ENCODE measurements at regions not wholly inside any gene's neighbourhood (a gene's known extent, or its start where the extent isn't known, plus 50 kb on each side); places are given as distances from the start of the nearest gene placed in this dataset.

- Mint-ChIP-seq H3K4me1 (peaks cover 19% of the 10 kb centered on the region), H3K27me3 (ENCODE audit: insufficient read depth, low read depth) (peaks cover 17% of the 10 kb centered on the region), H3K27ac (no peak overlapping the region), H3K36me3 (no peaks in the 10 kb centered on the region), H3K9me3 (no peaks in the 10 kb centered on the region), H3K4me3 (no peak overlapping the region)
- Histone ChIP-seq H3K36me3 (no peaks in the 10 kb centered on the region), H3K9ac (no peak overlapping the region), H3K79me2 (ENCODE audit: low read depth) (no peaks in the 10 kb centered on the region), H3K4me1 (peaks cover 10% of the 10 kb centered on the region), H3K27me3 (no peaks in the 10 kb centered on the region), H4K20me1 (ENCODE audit: low read depth) (no peaks in the 10 kb centered on the region), H3K27ac (no peak overlapping the region), H3K4me3 (no peak overlapping the region), H3F3A (ENCODE audit: low read depth) (no peaks in the 10 kb centered on the region), H3K4me2 (no peak overlapping the region), H2AFZ (replicated peaks) (no peak overlapping the region), H3K9me3 (ENCODE audit: low read depth) (no peaks in the 10 kb centered on the region)
- no peak for DNase-seq (ENCODE audit: low spot score)
- TF ChIP-seq EZH2phosphoT487 (IDR thresholded peaks at IDR 0.05) (no peak), CTCF (IDR thresholded peaks at IDR 0.05) (no peak), EZH2 (IDR thresholded peaks at IDR 0.05) (no peak)
Measured at GRCh38 chr10:110402077-110402416, 95.7 kb upstream of the DUSP5 start.

GRCh38 chr10:110403593-110403992 is 94.1 kb upstream of the DUSP5 start:
- TF ChIP-seq CTCF (IDR thresholded peaks at IDR 0.05) (no peak), EZH2phosphoT487 (IDR thresholded peaks at IDR 0.05) (no peak)
- H3K4me1 ChIP-seq = peaks cover 3% of the 10 kb centered on the region

GRCh38 chr10:110404413-110404812 is 93.3 kb upstream of the DUSP5 start:
- Histone ChIP-seq H3K79me2 (ENCODE audit: low read depth) (no peaks in the 10 kb centered on the region), H3K36me3 (no peaks in the 10 kb centered on the region), H4K20me1 (ENCODE audit: low read depth) (no peaks in the 10 kb centered on the region), H3K9ac (no peak overlapping the region), H3K9me3 (ENCODE audit: low read depth) (no peaks in the 10 kb centered on the region), H3K4me1 (no peaks in the 10 kb centered on the region), H3K27ac (no peak overlapping the region), H3F3A (ENCODE audit: low read depth) (no peaks in the 10 kb centered on the region), H3K4me3 (no peak overlapping the region), H2AFZ (replicated peaks) (no peak overlapping the region), H3K4me2 (no peak overlapping the region), H3K27me3 (no peaks in the 10 kb centered on the region)
- no peak overlapping the region for H3K4me3 Mint-ChIP-seq
- H3K9me3 Mint-ChIP-seq = no peaks in the 10 kb centered on the region
- DNase-seq (ENCODE audit: low spot score) = no peak
- no peak for TF ChIP-seq EZH2phosphoT487 (IDR thresholded peaks at IDR 0.05)
- no peak for TF ChIP-seq EZH2 (IDR thresholded peaks at IDR 0.05)
- TF ChIP-seq CTCF (IDR thresholded peaks at IDR 0.05) = no peak
- H3K36me3 Mint-ChIP-seq = no peaks in the 10 kb centered on the region
- H3K4me1 Mint-ChIP-seq = peaks cover 8% of the 10 kb centered on the region
- H3K27me3 Mint-ChIP-seq (ENCODE audit: insufficient read depth, low read depth) = peaks cover 15% of the 10 kb centered on the region
- H3K27ac Mint-ChIP-seq = no peak overlapping the region

More at GRCh38 chr10:110403593-110403992, 94.1 kb upstream of the DUSP5 start:
- Histone ChIP-seq H3K4me3 (no peak overlapping the region), H3K9me3 (ENCODE audit: low read depth) (no peaks in the 10 kb centered on the region), H3K79me2 (ENCODE audit: low read depth) (no peaks in the 10 kb centered on the region), H2AFZ (replicated peaks) (no peak overlapping the region), H3F3A (ENCODE audit: low read depth) (no peaks in the 10 kb centered on the region), H4K20me1 (ENCODE audit: low read depth) (no peaks in the 10 kb centered on the region), H3K27ac (no peak overlapping the region), H3K4me2 (no peak overlapping the region), H3K9ac (no peak overlapping the region), H3K27me3 (no peaks in the 10 kb centered on the region), H3K36me3 (no peaks in the 10 kb centered on the region)
- DNase-seq (ENCODE audit: low spot score) = no peak
- Mint-ChIP-seq H3K4me3 (no peak overlapping the region), H3K9me3 (no peaks in the 10 kb centered on the region), H3K27me3 (ENCODE audit: insufficient read depth, low read depth) (peaks cover 15% of the 10 kb centered on the region), H3K27ac (no peak overlapping the region), H3K36me3 (no peaks in the 10 kb centered on the region), H3K4me1 (peaks cover 15% of the 10 kb centered on the region)

- no peaks in the 10 kb centered on the region for H3K9me3 Mint-ChIP-seq
- TF ChIP-seq EZH2 (IDR thresholded peaks at IDR 0.05) = no peak
- H4K20me1 ChIP-seq (ENCODE audit: low read depth) = no peaks in the 10 kb centered on the region
- H3K36me3 ChIP-seq = no peaks in the 10 kb centered on the region
- peak overlapping the region; percentile 33 for H3K27ac Mint-ChIP-seq
- no peaks in the 10 kb centered on the region for H3K79me2 ChIP-seq (ENCODE audit: low read depth)
- H2AFZ ChIP-seq (replicated peaks) = no peak overlapping the region
- no peaks in the 10 kb centered on the region for H3K4me1 ChIP-seq
- no peak overlapping the region for H3K9ac ChIP-seq
- H3K36me3 Mint-ChIP-seq = no peaks in the 10 kb centered on the region
- no peak for DNase-seq (ENCODE audit: low spot score)
- H3K4me3 Mint-ChIP-seq = no peak overlapping the region
- H3K9me3 ChIP-seq (ENCODE audit: low read depth) = no peaks in the 10 kb centered on the region
- no peaks in the 10 kb centered on the region for H3F3A ChIP-seq (ENCODE audit: low read depth)
- peaks cover 15% of the 10 kb centered on the region for H3K27me3 Mint-ChIP-seq (ENCODE audit: insufficient read depth, low read depth)
- H3K27me3 ChIP-seq = no peaks in the 10 kb centered on the region
- H3K4me1 Mint-ChIP-seq = peaks cover 8% of the 10 kb centered on the region
- no peak overlapping the region for H3K4me2 ChIP-seq
- H3K4me3 ChIP-seq = no peak overlapping the region
- no peak overlapping the region for H3K27ac ChIP-seq
Measured at GRCh38 chr10:110404825-110405224, 92.9 kb upstream of the DUSP5 start.
